HepG2 (cell line): ENCODE measurements at regions not wholly inside any gene's neighbourhood (a gene's known extent, or its start where the extent isn't known, plus 50 kb on each side); places are given as distances from the start of the nearest gene placed in this dataset.

ENCODE experiments used
- ATAC-seq: fragments of 200-7000 bp; cut with Tn5 transposase; 3 replicates; pipeline ENCODE4 v1.9.1; 2020; ENCODE audit warnings: mild to moderate bottlenecking, moderate library complexity
- BruUV-seq: library from RNA; stranded (reverse); fragments of 400-500 nt; replicated peaks from 2 replicates; lab custom pipeline; 2021; lab: Mats Ljungman, UMichigan
- CTCF ChIA-PET: fragments of 300-600 bp; formaldehyde crosslinking; extraction: SDS; loops from one replicate; lab custom pipeline; 2021; ENCODE audit warnings: low total read pairs, inconsistent platforms, low intra/inter-chr PET ratio; lab: Yijun Ruan, JAX
- POLR2A ChIA-PET: fragments of 350-600 bp; sonication (Branson Sonifier 250); formaldehyde crosslinking; loops from one replicate; lab custom pipeline; 2020; ENCODE audit warnings: antibody characterized with exemption, inconsistent platforms; lab: Yijun Ruan, JAX
- DNase-seq: peaks from one replicate; pipeline ENCODE4 v3.0.0-alpha.2; 2015; ENCODE audit warnings: low spot score
- FAIRE-seq: peaks from 3 replicates; lab custom pipeline; 2011; peaks lifted over from hg19 to GRCh38; lab: Jason Lieb, UNC
- H2AFZ ChIP-seq: one replicate; pipeline ENCODE4 v1.6.1; 2011; ENCODE audit warnings: low read length, inconsistent platforms
- H3K27ac ChIP-seq: fragments of 300-600 bp; 3 replicates; pipeline ENCODE4 v1.8.0; 2011; ENCODE audit warnings: mixed run types, mild to moderate bottlenecking, mixed read lengths, low read length, inconsistent platforms; ENCODE audit not compliant: insufficient read depth; ENCODE audit errors: extremely low read length
- H3K27me3 ChIP-seq, 2 experiments: fragments of 200-600 bp in 1 of 2; 2 replicates in 1 of 2; 3 replicates in 1 of 2; pipeline versions ENCODE4 v1.6.0 to v1.8.0; 2011; ENCODE audit warnings: low read length in 2 of 2, mild to moderate bottlenecking in 2 of 2, moderate library complexity in 2 of 2, inconsistent platforms in 1 of 2; ENCODE audit not compliant: insufficient read depth in 2 of 2, control insufficient read depth in 1 of 2
- H3K36me3 ChIP-seq, 2 experiments: fragments of 200-600 bp in 1 of 2; replicated peaks in 1 of 2; 2 replicates in 1 of 2; 3 replicates in 1 of 2; pipeline versions ENCODE4 v1.5.1 to v1.8.0; 2011; ENCODE audit warnings: low read length in 2 of 2, inconsistent platforms in 1 of 2; ENCODE audit not compliant: insufficient read depth in 2 of 2, control insufficient read depth in 1 of 2
- H3K4me1 ChIP-seq: 2 replicates; pipeline ENCODE4 v1.5.1; 2012; ENCODE audit warnings: low read length, inconsistent platforms; ENCODE audit not compliant: insufficient read depth
- H3K4me2 ChIP-seq: 2 replicates; pipeline ENCODE4 v1.6.0; 2011; ENCODE audit warnings: low read depth, low read length, inconsistent platforms
- H3K4me3 ChIP-seq, 3 experiments: fragments of 200-600 bp in 1 of 3; sonication (generic), shearing (Covaris generic) in 1 of 3; replicated peaks in 1 of 3; 2 replicates each; pipeline ENCODE4 v1.5.1; 2011 to 2016; ENCODE audit warnings: low read length in 3 of 3, inconsistent platforms in 2 of 3, low read depth in 2 of 3, mild to moderate bottlenecking in 2 of 3, control low read depth in 1 of 3, mixed read lengths in 1 of 3; ENCODE audit not compliant: insufficient read depth in 1 of 3
- H3K79me2 ChIP-seq: one replicate; pipeline ENCODE4 v1.6.1; 2011; ENCODE audit warnings: low read length, inconsistent platforms; ENCODE audit not compliant: insufficient read depth
- H3K9ac ChIP-seq: 2 replicates; pipeline ENCODE4 v1.6.0; 2011; ENCODE audit warnings: mild to moderate bottlenecking, low read depth, low read length, inconsistent platforms; ENCODE audit not compliant: insufficient read depth
- H3K9me3 ChIP-seq: 2 replicates; pipeline ENCODE4 v1.5.1; 2012; ENCODE audit warnings: mild to moderate bottlenecking, low read length
- H4K20me1 ChIP-seq: 2 replicates; pipeline ENCODE4 v1.6.0; 2011; ENCODE audit warnings: inconsistent platforms, mild to moderate bottlenecking, low read length, moderate library complexity; ENCODE audit not compliant: insufficient read depth
- CBX5 ChIP-seq: sonication (generic); formaldehyde crosslinking; IDR thresholded peaks from 2 replicates; pipeline ENCODE4 v1.4.0; 2020; ENCODE audit warnings: missing genetic modification reagents, borderline replicate concordance
- MIXL1 ChIP-seq: IDR thresholded peaks from 2 replicates; pipeline ENCODE4 v1.6.1; 2016
- MXI1 ChIP-seq: IDR thresholded peaks from 3 replicates; pipeline ENCODE4 v1.6.1; 2012; ENCODE audit warnings: low read depth, low read length, inconsistent platforms, borderline replicate concordance
- NFIC ChIP-seq: IDR thresholded peaks from 2 replicates; pipeline ENCODE4 v1.6.1; 2012; ENCODE audit warnings: mild to moderate bottlenecking, low read length, inconsistent platforms
- PAX8 ChIP-seq: sonication (generic); formaldehyde crosslinking; IDR thresholded peaks from 2 replicates; pipeline ENCODE4 v1.8.0; 2022; ENCODE audit warnings: mild to moderate bottlenecking, missing genetic modification reagents, borderline replicate concordance
- PCBP2 ChIP-seq: fragments of 200-400 bp; formaldehyde crosslinking; optimal IDR thresholded peaks from 2 replicates; pipeline ENCODE3; 2018; ENCODE audit warnings: low read length, low read depth; ENCODE audit not compliant: poor library complexity, severe bottlenecking
- ZNF709 ChIP-seq: sonication (generic); formaldehyde crosslinking; IDR thresholded peaks from 2 replicates; pipeline ENCODE4 v1.5.0; 2020; ENCODE audit warnings: mild to moderate bottlenecking, missing genetic modification reagents
- ZNF761 ChIP-seq: sonication (generic); formaldehyde crosslinking; conservative IDR thresholded peaks from 2 replicates; pipeline ENCODE4 v1.4.0; 2020; ENCODE audit warnings: mild to moderate bottlenecking, missing genetic modification reagents
- WGBS: methylation state at CpG from one replicate; pipeline ENCODE4 v1.1.6; 2017; ENCODE audit warnings: low lambda C conversion rate; 5-methylcytosine and 5-hydroxymethylcytosine counted together
- in situ Hi-C: cut with HindIII; loops from 2 replicates; pipeline ENCODE4 v1.10.0; 2017; ENCODE audit warnings: low pct_unique_long_range_greater_than_20kb; ENCODE audit not compliant: extremely low pct_ligation_motif_present
- intact Hi-C: fragments of 100-400 bp; cut with micrococcal nuclease; formaldehyde crosslinking; loops from one replicate; pipeline ENCODE4 v1.10.0; 2022; ENCODE audit not compliant: unreplicated experiment
- TF ChIP-seq, protein P1 (sequence below): IDR thresholded peaks from 2 replicates; pipeline ENCODE4 v1.6.1; 2016; ENCODE audit warnings: low read depth, borderline replicate concordance
- TF ChIP-seq, protein P2 (sequence below): sonication (generic); formaldehyde crosslinking; IDR thresholded peaks from 2 replicates; pipeline ENCODE4 v1.5.1; 2020; ENCODE audit warnings: mild to moderate bottlenecking, missing genetic modification reagents
- TF ChIP-seq, protein P3 (sequence below): IDR thresholded peaks from 2 replicates; pipeline ENCODE4 v1.4.0; 2020; ENCODE audit warnings: mild to moderate bottlenecking, missing genetic modification reagents

DNA sequence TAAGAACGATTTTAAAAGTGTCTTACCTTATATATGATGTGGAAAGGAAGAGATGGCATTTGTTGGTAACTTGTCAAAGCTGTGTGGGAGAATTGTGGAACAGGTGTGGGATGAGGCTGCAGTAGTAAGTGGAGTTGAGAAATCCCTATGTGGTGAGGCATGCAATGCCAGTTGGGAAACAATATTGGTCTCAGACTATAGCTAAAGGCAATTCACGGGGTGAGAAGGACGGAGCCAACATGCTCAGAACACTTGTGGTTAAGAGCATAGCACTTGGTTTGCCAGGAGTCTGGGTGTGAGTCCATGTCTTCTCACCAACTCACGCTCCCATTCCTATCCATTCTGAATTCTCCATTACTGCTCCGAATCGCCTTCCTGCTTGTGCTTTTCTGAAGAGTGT lies 615.6 kb upstream of the ADAMTS9 start:
- no TSS peak for BruUV-seq

More for the DNA sequence above, 615.6 kb upstream of the ADAMTS9 start:
- Histone ChIP-seq H3K79me2 (no peaks in the 10 kb centered on the region), H3K9me3 (no peaks in the 10 kb centered on the region), H3K36me3 (no peaks in the 10 kb centered on the region), H3K27ac (no peak overlapping the region), H4K20me1 (no peaks in the 10 kb centered on the region), H3K4me2 (no peak overlapping the region), H2AFZ (no peak overlapping the region), H3K4me1 (no peaks in the 10 kb centered on the region), H3K9ac (no peak overlapping the region), H3K27me3 (no peaks in the 10 kb centered on the region), H3K4me3 (no peak overlapping the region)
- 30% methylated on average over 6 of the region's 6 CpGs for WGBS
- DNase-seq (no peak), FAIRE-seq (no peak), ATAC-seq (no peak)
- POLR2A ChIA-PET: no interaction called here
- CTCF ChIA-PET: no interaction called here
- in situ Hi-C loops: no loop called here
- intact Hi-C loops: no loop called here
- no peak for TF ChIP-seq NFIC
- TF ChIP-seq, protein P1, sequence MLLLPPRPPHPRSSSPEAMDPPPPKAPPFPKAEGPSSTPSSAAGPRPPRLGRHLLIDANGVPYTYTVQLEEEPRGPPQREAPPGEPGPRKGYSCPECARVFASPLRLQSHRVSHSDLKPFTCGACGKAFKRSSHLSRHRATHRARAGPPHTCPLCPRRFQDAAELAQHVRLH (CRISPR knock-in tag): no peak
- no peak for TF ChIP-seq PAX8 (CRISPR knock-in tag)
- no peak for TF ChIP-seq CBX5
- TF ChIP-seq, protein P2, sequence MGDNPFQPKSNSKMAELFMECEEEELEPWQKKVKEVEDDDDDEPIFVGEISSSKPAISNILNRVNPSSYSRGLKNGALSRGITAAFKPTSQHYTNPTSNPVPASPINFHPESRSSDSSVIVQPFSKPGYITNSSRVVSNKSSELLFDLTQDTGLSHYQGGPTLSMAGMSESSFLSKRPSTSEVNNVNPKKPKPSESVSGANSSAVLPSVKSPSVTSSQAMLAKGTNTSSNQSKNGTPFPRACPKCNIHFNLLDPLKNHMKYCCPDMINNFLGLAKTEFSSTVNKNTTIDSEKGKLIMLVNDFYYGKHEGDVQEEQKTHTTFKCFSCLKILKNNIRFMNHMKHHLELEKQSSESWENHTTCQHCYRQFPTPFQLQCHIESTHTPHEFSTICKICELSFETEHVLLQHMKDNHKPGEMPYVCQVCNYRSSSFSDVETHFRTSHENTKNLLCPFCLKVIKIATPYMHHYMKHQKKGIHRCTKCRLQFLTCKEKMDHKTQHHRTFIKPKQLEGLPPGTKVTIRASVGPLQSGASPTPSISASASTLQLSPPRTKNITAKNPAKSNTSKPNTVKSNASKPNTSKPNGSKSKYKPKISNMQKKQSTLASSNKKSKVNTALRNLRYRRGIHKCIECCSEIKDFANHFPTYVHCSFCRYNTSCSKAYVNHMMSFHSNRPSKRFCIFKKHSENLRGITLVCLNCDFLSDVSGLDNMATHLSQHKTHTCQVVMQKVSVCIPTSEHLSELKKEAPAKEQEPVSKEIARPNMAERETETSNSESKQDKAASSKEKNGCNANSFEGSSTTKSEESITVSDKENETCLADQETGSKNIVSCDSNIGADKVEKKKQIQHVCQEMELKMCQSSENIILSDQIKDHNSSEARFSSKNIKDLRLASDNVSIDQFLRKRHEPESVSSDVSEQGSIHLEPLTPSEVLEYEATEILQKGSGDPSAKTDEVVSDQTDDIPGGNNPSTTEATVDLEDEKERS (CRISPR knock-in tag): no peak
- TF ChIP-seq MIXL1 (CRISPR knock-in tag): no peak
- no peak for TF ChIP-seq MXI1
- TF ChIP-seq ZNF761 (CRISPR knock-in tag): no peak
- no peak for TF ChIP-seq ZNF709 (CRISPR knock-in tag)
- TF ChIP-seq, protein P3, sequence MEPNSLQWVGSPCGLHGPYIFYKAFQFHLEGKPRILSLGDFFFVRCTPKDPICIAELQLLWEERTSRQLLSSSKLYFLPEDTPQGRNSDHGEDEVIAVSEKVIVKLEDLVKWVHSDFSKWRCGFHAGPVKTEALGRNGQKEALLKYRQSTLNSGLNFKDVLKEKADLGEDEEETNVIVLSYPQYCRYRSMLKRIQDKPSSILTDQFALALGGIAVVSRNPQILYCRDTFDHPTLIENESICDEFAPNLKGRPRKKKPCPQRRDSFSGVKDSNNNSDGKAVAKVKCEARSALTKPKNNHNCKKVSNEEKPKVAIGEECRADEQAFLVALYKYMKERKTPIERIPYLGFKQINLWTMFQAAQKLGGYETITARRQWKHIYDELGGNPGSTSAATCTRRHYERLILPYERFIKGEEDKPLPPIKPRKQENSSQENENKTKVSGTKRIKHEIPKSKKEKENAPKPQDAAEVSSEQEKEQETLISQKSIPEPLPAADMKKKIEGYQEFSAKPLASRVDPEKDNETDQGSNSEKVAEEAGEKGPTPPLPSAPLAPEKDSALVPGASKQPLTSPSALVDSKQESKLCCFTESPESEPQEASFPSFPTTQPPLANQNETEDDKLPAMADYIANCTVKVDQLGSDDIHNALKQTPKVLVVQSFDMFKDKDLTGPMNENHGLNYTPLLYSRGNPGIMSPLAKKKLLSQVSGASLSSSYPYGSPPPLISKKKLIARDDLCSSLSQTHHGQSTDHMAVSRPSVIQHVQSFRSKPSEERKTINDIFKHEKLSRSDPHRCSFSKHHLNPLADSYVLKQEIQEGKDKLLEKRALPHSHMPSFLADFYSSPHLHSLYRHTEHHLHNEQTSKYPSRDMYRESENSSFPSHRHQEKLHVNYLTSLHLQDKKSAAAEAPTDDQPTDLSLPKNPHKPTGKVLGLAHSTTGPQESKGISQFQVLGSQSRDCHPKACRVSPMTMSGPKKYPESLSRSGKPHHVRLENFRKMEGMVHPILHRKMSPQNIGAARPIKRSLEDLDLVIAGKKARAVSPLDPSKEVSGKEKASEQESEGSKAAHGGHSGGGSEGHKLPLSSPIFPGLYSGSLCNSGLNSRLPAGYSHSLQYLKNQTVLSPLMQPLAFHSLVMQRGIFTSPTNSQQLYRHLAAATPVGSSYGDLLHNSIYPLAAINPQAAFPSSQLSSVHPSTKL (CRISPR knock-in tag): no peak
- TF ChIP-seq PCBP2: no peak
